ENCODE measurements at regions not wholly inside any gene's neighbourhood (a gene's known extent, or its start where the extent isn't known, plus 50 kb on each side); places are given as distances from the start of the nearest gene placed in this dataset.

GRCh38 chr2:121862286-121862685, 106.8 kb downstream of the TSN start:
- Histone ChIP-seq H3K4ac (replicated peaks; ENCODE audit: insufficient read length, low read depth, low read length) (no peak overlapping the region), H2BK5ac (ENCODE audit: low read depth, low read length) (no peak overlapping the region), H4K91ac (replicated peaks; ENCODE audit: insufficient read length, low read length) (no peak overlapping the region), H3K4me3 (ENCODE audit: extremely low read depth in 1 of 4, insufficient read depth in 2 of 4, low read depth in 3 of 4, low read length in 4 of 4) (no peak overlapping the region), H3K18ac (ENCODE audit: extremely low read depth, low read length) (no peak overlapping the region), H4K20me1 (replicated peaks in 1 of 2; ENCODE audit: control insufficient read depth in 1 of 2, insufficient read depth in 2 of 2, low read length in 2 of 2) (no peaks in the 10 kb centered on the region), H3K36me3 (ENCODE audit: control insufficient read depth in 2 of 4, insufficient read depth in 4 of 4, low read length in 3 of 4) (no peaks in the 10 kb centered on the region), H3K79me2 (ENCODE audit: control insufficient read depth in 1 of 2, insufficient read depth in 2 of 2, low read length in 2 of 2) (no peaks in the 10 kb centered on the region), H2BK15ac (ENCODE audit: low read length) (no peak overlapping the region), H3K23me2 (ENCODE audit: low read depth, low read length) (no peaks in the 10 kb centered on the region), H2AFZ (ENCODE audit: low read length) (no peak overlapping the region), H4K5ac (ENCODE audit: insufficient read length, low read depth, low read length) (no peak overlapping the region), H3K4me1 (replicated peaks in 1 of 4; ENCODE audit: control insufficient read depth in 3 of 4, insufficient read depth in 4 of 4, low read length in 3 of 4) (no peaks in the 10 kb centered on the region), H2BK20ac (ENCODE audit: low read length) (no peak overlapping the region), H3K9me3 (ENCODE audit: insufficient read depth in 2 of 2, low read depth in 1 of 2, low read length in 1 of 2) (no peaks in the 10 kb centered on the region; a peak in 1 of 4 replicates), H3K27ac (ENCODE audit: low read depth, low read length) (no peak overlapping the region), H2BK12ac (ENCODE audit: low read depth, low read length) (no peak overlapping the region), H3K4me2 (ENCODE audit: insufficient read depth in 1 of 2, low read depth in 2 of 2, low read length in 2 of 2) (no peak overlapping the region), H2BK120ac (replicated peaks; ENCODE audit: low read depth, low read length) (no peak overlapping the region), H3K79me1 (ENCODE audit: low read depth, low read length) (no peaks in the 10 kb centered on the region), H3K56ac (replicated peaks; ENCODE audit: insufficient read length, low read depth, low read length) (no peak overlapping the region), H3K9ac (replicated peaks in 1 of 4; ENCODE audit: extremely low read depth in 1 of 4, low read depth in 3 of 4, low read length in 3 of 4) (no peak overlapping the region), H3K27me3 (replicated peaks in 1 of 4; ENCODE audit: control insufficient read depth in 3 of 4, extremely low read depth in 1 of 4, insufficient read depth in 3 of 4, low read length in 3 of 4) (no peaks in the 10 kb centered on the region), H4K8ac (ENCODE audit: extremely low read depth, insufficient read depth, low read length) (no peak overlapping the region), H3K23ac (ENCODE audit: insufficient read length) (no peak overlapping the region), H2AK5ac (ENCODE audit: low read depth, low read length) (no peak overlapping the region), H3K14ac (ENCODE audit: insufficient read length) (no peak overlapping the region)
- 90% methylated on average over 4 of the region's 4 CpGs; no CpG with 5 or more reads in 1 of the 2 experiments for WGBS, 2 experiments (ENCODE audit: extremely low coverage in 1 of 2, insufficient coverage in 1 of 2, insufficient read length in 1 of 2, insufficient replicate concordance in 2 of 2, low coverage in 1 of 2, low lambda C conversion rate in 2 of 2, missing lambda C conversion rate in 1 of 2)
- FAIRE-seq (no peak), DNase-seq (ENCODE audit: low read depth in 1 of 2, low spot score in 2 of 2) (no peak)
- CTCF ChIA-PET (ENCODE audit: partially characterized antibody), result interaction anchor here (0.6 kb wide), 2 partner anchors 92 to 321 kb away, joined by 3 read pairs; no protein-coding TSS in a partner anchor
- POLR2A ChIA-PET (ENCODE audit: partially characterized antibody), result no interaction called here
- TF ChIP-seq TBP (IDR thresholded peaks at IDR 0.05; ENCODE audit: low read depth, low read length) (no peak), HDAC2 (IDR thresholded peaks at IDR 0.05; ENCODE audit: borderline replicate concordance in 1 of 2, low read depth in 2 of 2, low read length in 2 of 2) (no peak), ATF2 (IDR thresholded peaks at IDR 0.05; ENCODE audit: low read length) (no peak), MAX (IDR thresholded peaks at IDR 0.05) (no peak), KDM4A (IDR thresholded peaks at IDR 0.05; ENCODE audit: low read depth, low read length, severe bottlenecking) (no peak), RNF2 (IDR thresholded peaks at IDR 0.05; ENCODE audit: borderline replicate concordance, low read depth, low read length, missing control alignments, poor library complexity, severe bottlenecking) (no peak), CBX5 (IDR thresholded peaks at IDR 0.05; ENCODE audit: low read depth, low read length) (no peak), ZNF274 (IDR thresholded peaks at IDR 0.05; ENCODE audit: borderline replicate concordance, extremely low read depth, low read length) (no peak), MAFK (IDR thresholded peaks at IDR 0.05; ENCODE audit: low read depth, low read length) (no peak), SUZ12 (IDR thresholded peaks at IDR 0.05; ENCODE audit: low read length) (no peak), SP1 (IDR thresholded peaks at IDR 0.05; ENCODE audit: low read depth, low read length) (no peak), BACH1 (IDR thresholded peaks at IDR 0.05; ENCODE audit: low read length) (no peak), HDAC6 (IDR thresholded peaks at IDR 0.05; ENCODE audit: low read depth, low read length) (no peak)
